ENCODE measurements at regions not wholly inside any gene's neighbourhood (a gene's known extent, or its start where the extent isn't known, plus 50 kb on each side); places are given as distances from the start of the nearest gene placed in this dataset.

GRCh38 chr10:44650691-44651661 lies 260.2 kb upstream of the TMEM72 start:
- TF ChIP-seq TAF1 (IDR thresholded peaks at IDR 0.05; ENCODE audit: low read depth) (no peak), EP300 (IDR thresholded peaks at IDR 0.05; ENCODE audit: borderline replicate concordance) (no peak), RAD21 (IDR thresholded peaks at IDR 0.05; ENCODE audit: low read depth) (no peak), YY1 (IDR thresholded peaks at IDR 0.05; ENCODE audit: low read depth) (no peak), MAX (IDR thresholded peaks at IDR 0.05) (no peak), CREB1 (IDR thresholded peaks at IDR 0.05; ENCODE audit: low read depth) (no peak), EGR1 (IDR thresholded peaks at IDR 0.05) (no peak)
- TF ChIP-seq, protein P1, sequence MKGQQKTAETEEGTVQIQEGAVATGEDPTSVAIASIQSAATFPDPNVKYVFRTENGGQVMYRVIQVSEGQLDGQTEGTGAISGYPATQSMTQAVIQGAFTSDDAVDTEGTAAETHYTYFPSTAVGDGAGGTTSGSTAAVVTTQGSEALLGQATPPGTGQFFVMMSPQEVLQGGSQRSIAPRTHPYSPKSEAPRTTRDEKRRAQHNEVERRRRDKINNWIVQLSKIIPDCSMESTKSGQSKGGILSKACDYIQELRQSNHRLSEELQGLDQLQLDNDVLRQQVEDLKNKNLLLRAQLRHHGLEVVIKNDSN (IDR thresholded peaks at IDR 0.05): no peak
